NT2/D1 (cell line): ENCODE measurements at regions not wholly inside any gene's neighbourhood (a gene's known extent, or its start where the extent isn't known, plus 50 kb on each side); places are given as distances from the start of the nearest gene placed in this dataset.
A peak's percentile ranks its signal among the peaks of the same experiment; 100 is the strongest.

Experiments
- DNase-seq: peaks from one replicate; pipeline ENCODE4 v3.0.0-alpha.2; 2011; ENCODE audit warnings: low read depth, low spot score
- H3K27me3 ChIP-seq: 2 replicates; pipeline ENCODE4 v1.6.0; 2011; ENCODE audit warnings: mild to moderate bottlenecking; ENCODE audit not compliant: insufficient read length, insufficient read depth
- H3K36me3 ChIP-seq: 2 replicates; pipeline ENCODE4 v1.6.1; 2011; ENCODE audit warnings: mild to moderate bottlenecking, low read length, mixed read lengths; ENCODE audit not compliant: insufficient read depth, insufficient read length
- H3K4me1 ChIP-seq: 2 replicates; pipeline ENCODE4 v1.5.1; 2011; ENCODE audit not compliant: insufficient read depth, insufficient read length
- H3K4me3 ChIP-seq: 2 replicates; pipeline ENCODE4 v1.5.1; 2011; ENCODE audit warnings: low read depth; ENCODE audit not compliant: insufficient read length
- H3K9ac ChIP-seq: 2 replicates; pipeline ENCODE4 v1.6.0; 2011; ENCODE audit warnings: low read depth; ENCODE audit not compliant: insufficient read length
- H3K9me3 ChIP-seq: 2 replicates; pipeline ENCODE4 v1.5.1; 2011; ENCODE audit warnings: mild to moderate bottlenecking, low read length; ENCODE audit not compliant: insufficient read depth
- SUZ12 ChIP-seq: IDR thresholded peaks from 2 replicates; pipeline ENCODE4 v1.6.1; 2011; ENCODE audit not compliant: insufficient read length, insufficient read depth; ENCODE audit errors: extremely low read depth
- YY1 ChIP-seq: IDR thresholded peaks from 2 replicates; pipeline ENCODE4 v1.6.1; 2011; ENCODE audit not compliant: insufficient read length, insufficient read depth
- ZNF274 ChIP-seq: IDR thresholded peaks from 2 replicates; pipeline ENCODE4 v1.6.1; 2011; ENCODE audit warnings: mild to moderate bottlenecking, low read depth, low read length

GRCh38 chr1:208778417-208778816 lies 534.2 kb upstream of the PLXNA2 start:
- no peak for TF ChIP-seq SUZ12
- no peak for TF ChIP-seq YY1
- TF ChIP-seq ZNF274, result no peak
- Histone ChIP-seq H3K27me3 (no peaks in the 10 kb centered on the region), H3K9me3 (no peaks in the 10 kb centered on the region), H3K4me1 (no peaks in the 10 kb centered on the region), H3K4me3 (no peak overlapping the region), H3K36me3 (no peaks in the 10 kb centered on the region), H3K9ac (no peak overlapping the region)
- no peak for DNase-seq

GRCh38 chr1:208781391-208782045 lies 537.3 kb upstream of the PLXNA2 start:
- H3K36me3 ChIP-seq, result no peaks in the 10 kb centered on the region
- no peaks in the 10 kb centered on the region for H3K4me1 ChIP-seq
- no peaks in the 10 kb centered on the region for H3K9me3 ChIP-seq
- no peaks in the 10 kb centered on the region for H3K27me3 ChIP-seq
- no peak for TF ChIP-seq ZNF274
- no peak for TF ChIP-seq YY1
- TF ChIP-seq SUZ12, result no peak
- H3K9ac ChIP-seq, result no peak overlapping the region
- DNase-seq, result peak; percentile 80
- no peak overlapping the region for H3K4me3 ChIP-seq

- Histone ChIP-seq H3K27me3 (no peaks in the 10 kb centered on the region), H3K9me3 (no peaks in the 10 kb centered on the region), H3K4me3 (no peak overlapping the region), H3K4me1 (no peaks in the 10 kb centered on the region), H3K36me3 (no peaks in the 10 kb centered on the region), H3K9ac (no peak overlapping the region)
- DNase-seq, result no peak
- TF ChIP-seq YY1, result no peak
- no peak for TF ChIP-seq SUZ12
- TF ChIP-seq ZNF274, result no peak
These were observed 538.0 kb upstream of the PLXNA2 start for GRCh38 chr1:208782186-208782585.

GRCh38 chr1:208785629-208786028 lies 541.4 kb upstream of the PLXNA2 start:
- Histone ChIP-seq H3K4me3 (no peak overlapping the region), H3K4me1 (no peaks in the 10 kb centered on the region), H3K27me3 (no peaks in the 10 kb centered on the region), H3K36me3 (no peaks in the 10 kb centered on the region), H3K9me3 (no peaks in the 10 kb centered on the region), H3K9ac (no peak overlapping the region)
- no peak for DNase-seq
- TF ChIP-seq ZNF274, result no peak
- no peak for TF ChIP-seq SUZ12
- TF ChIP-seq YY1, result no peak

GRCh38 chr1:208787219-208787618 lies 543.0 kb upstream of the PLXNA2 start:
- Histone ChIP-seq H3K4me1 (no peaks in the 10 kb centered on the region), H3K9me3 (no peaks in the 10 kb centered on the region), H3K36me3 (no peaks in the 10 kb centered on the region), H3K4me3 (no peak overlapping the region), H3K27me3 (no peaks in the 10 kb centered on the region), H3K9ac (no peak overlapping the region)
- TF ChIP-seq YY1 (no peak), ZNF274 (no peak), SUZ12 (no peak)
- no peak for DNase-seq

GRCh38 chr1:208788013-208788540 lies 543.9 kb upstream of the PLXNA2 start:
- Histone ChIP-seq H3K4me3 (no peak overlapping the region), H3K9me3 (no peaks in the 10 kb centered on the region), H3K27me3 (no peaks in the 10 kb centered on the region), H3K36me3 (no peaks in the 10 kb centered on the region), H3K4me1 (no peaks in the 10 kb centered on the region), H3K9ac (no peak overlapping the region)
- no peak for DNase-seq
- TF ChIP-seq ZNF274 (no peak), SUZ12 (no peak), YY1 (no peak)

GRCh38 chr1:208791456-208791855 lies 547.3 kb upstream of the PLXNA2 start:
- DNase-seq, result no peak
- no peaks in the 10 kb centered on the region for H3K36me3 ChIP-seq
- H3K9ac ChIP-seq, result no peak overlapping the region
- H3K4me1 ChIP-seq, result no peaks in the 10 kb centered on the region
- TF ChIP-seq SUZ12 (no peak), ZNF274 (no peak)
- H3K9me3 ChIP-seq, result no peaks in the 10 kb centered on the region
- H3K4me3 ChIP-seq, result no peak overlapping the region
- H3K27me3 ChIP-seq, result no peaks in the 10 kb centered on the region
